Body of pancreas (tissue), 4 donors: ENCODE measurements at regions not wholly inside any gene's neighbourhood (a gene's known extent, or its start where the extent isn't known, plus 50 kb on each side); places are given as distances from the start of the nearest gene placed in this dataset.

ENCODE experiments used
- CTCF ChIP-seq, 7 experiments: fragments of 450-650 bp in 4 of 7; fragments of 200-600 bp in 3 of 7; sonication (generic) in 3 of 7; IDR thresholded peaks; one replicate each; pipeline ENCODE4 v1.5.1; 2016 to 2019; ENCODE audit warnings: antibody characterized with exemption in 7 of 7
- POLR2A ChIP-seq, 3 donors: fragments of 450-650 bp; IDR thresholded peaks; one replicate each; pipeline ENCODE4 v1.6.1; 2016; ENCODE audit warnings: antibody characterized with exemption in 3 of 3, mild to moderate bottlenecking in 2 of 3

GRCh38 chr1:163436140-163436812, 114.5 kb downstream of the NUF2 start:
- TF ChIP-seq POLR2A (IDR thresholded peaks at IDR 0.05) (no peak), CTCF (IDR thresholded peaks at IDR 0.05) (no peak)
